ENCODE measurements at regions not wholly inside any gene's neighbourhood (a gene's known extent, or its start where the extent isn't known, plus 50 kb on each side); places are given as distances from the start of the nearest gene placed in this dataset.
"Not testable (repeated sequence)": the region's sequence is repeated elsewhere in the genome, so short reads cannot be mapped to it uniquely, and the experiment has no call there.

DNA sequence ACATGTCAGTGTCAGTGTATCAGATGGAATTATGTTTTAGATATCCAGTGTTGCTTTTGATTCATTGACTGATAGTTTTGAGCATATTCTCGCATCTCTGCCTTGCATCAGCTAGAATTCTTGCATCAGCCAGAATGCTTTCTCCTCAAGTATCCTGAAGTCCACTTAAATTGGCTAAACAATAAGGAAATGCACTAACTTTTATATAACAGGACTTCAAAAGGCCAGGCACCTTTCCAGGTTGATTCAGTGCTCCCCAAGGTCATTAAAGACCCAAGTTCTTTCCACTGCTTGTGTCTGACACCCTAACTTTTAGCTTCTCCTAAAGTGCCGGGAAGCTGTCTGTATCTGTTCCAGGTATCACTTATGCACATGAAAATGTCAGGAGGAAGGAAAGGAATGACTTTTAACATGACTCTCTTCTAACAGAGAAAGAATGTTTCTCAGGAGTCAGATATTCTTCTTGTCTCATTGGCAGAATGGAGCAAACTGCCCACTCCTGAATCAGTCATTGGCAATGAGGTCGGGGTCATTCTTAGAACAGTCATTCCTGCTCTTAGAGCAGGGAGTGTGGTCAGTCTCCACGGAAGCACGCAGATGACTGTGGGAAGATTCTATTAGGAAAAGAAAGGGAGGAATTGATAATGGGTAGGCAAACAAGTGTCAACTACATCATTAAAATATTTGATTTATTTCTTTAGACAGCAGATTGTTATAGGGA, 92.9 kb upstream of the TLL1 start:
- DNase-seq = no peak

GRCh38 chr4:165780735-165781134, 92.3 kb upstream of the TLL1 start:
- DNase-seq = no peak

DNA sequence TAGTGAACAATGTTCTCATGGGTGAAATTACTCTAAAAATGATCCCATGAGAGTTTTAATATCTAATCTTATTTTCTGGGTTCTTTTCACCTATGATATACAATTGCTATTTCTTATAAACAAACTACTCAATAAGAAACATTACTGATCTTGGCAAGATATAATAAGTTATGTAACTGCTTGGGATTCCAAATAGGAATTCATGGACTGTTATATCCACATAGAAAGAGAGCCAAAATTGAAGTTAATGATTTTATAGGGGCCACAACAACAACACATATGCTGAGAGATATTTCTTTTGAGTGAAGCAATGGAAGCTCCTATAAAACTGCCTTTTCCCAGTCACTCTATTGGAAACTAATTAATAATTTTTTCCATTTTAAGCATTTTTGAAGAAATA, 90.4 kb upstream of the TLL1 start:
- DNase-seq = no peak

DNA sequence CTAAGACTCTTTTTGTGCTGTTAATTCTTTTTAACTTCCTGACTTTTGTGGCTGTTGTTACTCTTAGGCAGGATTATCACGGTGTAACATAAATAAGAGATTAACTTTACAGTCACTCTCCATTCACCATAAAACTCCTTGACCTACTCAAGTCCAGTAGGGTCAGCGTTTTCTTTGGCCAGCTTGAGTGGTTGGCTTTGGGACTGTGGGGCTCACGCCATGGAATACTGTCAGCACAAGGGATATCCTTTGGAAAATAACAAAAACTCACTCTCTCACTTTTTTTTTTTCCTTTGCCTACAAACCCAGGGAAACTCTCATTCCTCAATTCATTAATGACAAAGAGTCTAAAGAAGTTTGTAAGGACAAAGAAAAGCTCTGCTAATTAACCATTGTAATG, 89.4 kb upstream of the TLL1 start:
- DNase-seq = no peak

DNA sequence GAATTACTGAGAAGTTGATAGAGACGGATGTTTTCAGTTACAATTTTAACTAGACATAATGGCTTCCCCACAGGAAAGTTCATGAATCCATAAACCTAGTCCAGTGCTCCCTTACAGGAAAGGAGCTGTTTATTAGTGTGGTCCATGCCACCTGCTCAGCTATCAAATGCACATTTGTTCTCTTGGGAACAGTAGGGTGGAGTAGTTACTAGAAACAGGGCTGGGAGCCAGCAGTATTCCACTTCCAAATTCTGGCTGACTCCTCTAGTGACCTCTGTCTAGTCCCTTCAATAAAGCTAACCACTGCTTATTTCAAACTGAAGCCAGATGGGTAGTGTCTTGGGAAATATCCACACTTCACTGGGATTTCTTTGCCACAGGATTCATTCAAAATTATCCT, 88.4 kb upstream of the TLL1 start:
- no peak for DNase-seq

DNA sequence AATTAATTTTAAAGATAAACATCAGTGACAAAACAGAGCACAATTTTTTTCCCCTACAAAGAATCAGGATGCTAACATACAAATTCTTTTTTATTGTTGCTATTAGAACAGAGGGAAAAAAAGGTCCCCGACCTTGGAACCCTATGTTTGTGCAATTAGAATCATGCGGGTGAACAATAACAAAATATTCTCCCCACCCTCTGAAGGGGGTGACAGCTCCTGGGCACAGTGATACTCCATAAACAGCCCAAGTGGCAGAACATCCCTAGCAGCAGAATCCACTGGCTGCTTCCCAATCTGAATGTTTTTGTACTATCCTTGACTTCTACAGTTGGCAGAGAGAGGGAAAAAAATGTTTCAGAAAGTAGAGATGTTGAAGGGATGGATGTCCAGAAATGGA, 87.7 kb upstream of the TLL1 start:
- DNase-seq = no peak

- DNase-seq = no peak
Measured at GRCh38 chr4:165787516-165788274, 85.3 kb upstream of the TLL1 start.

- no peak for DNase-seq
Measured at GRCh38 chr4:165788686-165789463, 84.2 kb upstream of the TLL1 start.

GRCh38 chr4:165793236-165793635, 79.8 kb upstream of the TLL1 start:
- DNase-seq = no peak

DNA sequence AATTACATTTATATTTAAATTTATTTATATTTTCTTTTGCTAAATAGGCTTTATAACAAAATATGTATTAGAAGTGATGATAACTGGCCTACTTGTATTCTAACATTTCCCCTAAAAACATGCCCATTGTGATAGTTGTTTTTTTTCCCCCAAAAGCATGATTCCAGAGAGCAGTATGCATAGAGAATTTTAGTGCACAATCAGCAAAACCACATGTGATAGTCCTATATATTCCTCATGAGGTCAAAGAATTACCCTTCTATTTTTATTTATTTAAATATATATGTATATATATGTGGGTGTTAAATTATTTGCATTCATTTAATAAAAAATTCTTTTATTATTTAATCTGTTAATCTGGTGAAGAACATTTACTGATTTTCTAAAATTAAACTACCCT, 78.2 kb upstream of the TLL1 start:
- DNase-seq = no peak

- DNase-seq = no peak
Measured at GRCh38 chr4:165799384-165799815, 73.6 kb upstream of the TLL1 start.

GRCh38 chr4:165802452-165802851, 70.6 kb upstream of the TLL1 start:
- no peak for DNase-seq

- DNase-seq = no peak
Measured at GRCh38 chr4:165803005-165803404, 70.0 kb upstream of the TLL1 start.

DNA sequence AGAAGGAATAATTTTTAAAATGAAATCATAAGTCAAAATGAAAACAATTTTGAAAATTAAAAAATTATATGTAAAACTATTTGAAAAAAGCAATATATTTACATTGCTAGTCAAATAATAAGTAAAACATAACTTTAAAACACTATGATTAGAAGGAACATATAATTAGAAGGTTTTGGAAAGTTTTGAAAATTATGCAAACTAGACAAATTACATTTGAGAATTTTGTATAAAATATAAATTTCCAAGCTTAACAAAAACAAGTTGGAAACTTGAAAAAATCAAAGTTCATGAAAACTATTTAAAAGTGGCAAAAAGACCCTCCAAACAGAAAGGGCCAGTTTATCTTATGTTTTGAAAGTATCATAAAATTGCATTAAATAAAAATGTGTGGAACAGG, 67.6 kb upstream of the TLL1 start:
- DNase-seq = no peak

DNA sequence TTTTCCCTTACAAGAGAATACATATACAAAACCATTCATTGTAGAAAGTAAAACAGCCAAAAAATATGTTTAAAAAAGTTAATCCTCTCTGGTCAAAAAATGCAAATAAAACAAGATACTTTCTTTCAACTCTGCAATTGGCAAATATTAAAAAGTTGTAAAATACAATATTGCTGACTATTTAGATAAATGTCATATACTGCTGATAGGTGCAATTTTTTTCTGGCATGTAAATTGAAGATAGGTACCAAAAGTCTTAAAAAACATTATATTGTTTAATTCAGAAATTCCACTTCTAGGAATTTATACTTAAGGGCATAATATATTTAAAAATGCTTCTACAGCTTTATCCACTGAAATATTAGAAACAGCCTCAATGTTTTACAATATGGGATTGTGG, 66.4 kb upstream of the TLL1 start:
- no peak for DNase-seq

GRCh38 chr4:165810726-165811125, 62.3 kb upstream of the TLL1 start:
- DNase-seq = no peak

GRCh38 chr4:165813606-165814005, 59.4 kb upstream of the TLL1 start:
- no peak for DNase-seq

- no peak for DNase-seq
Measured at GRCh38 chr4:165814256-165815020, 58.6 kb upstream of the TLL1 start.

- DNase-seq = not testable (repeated sequence)
Measured at GRCh38 chr4:165819126-165819525, 53.9 kb upstream of the TLL1 start.
